ENCODE measurements at regions not wholly inside any gene's neighbourhood (a gene's known extent, or its start where the extent isn't known, plus 50 kb on each side); places are given as distances from the start of the nearest gene placed in this dataset.
A peak's percentile ranks its signal among the peaks of the same experiment; 100 is the strongest.

- ChIA-PET CTCF (interaction anchor here (0.5 to 0.7 kb wide), 2 partner anchors 44 to 265 kb away, joined by 4 to 5 read pairs; no protein-coding TSS in a partner anchor), POLR2A (ENCODE audit: low non-redundant PET) (no interaction called here)
- TF ChIP-seq CTCF (conservative IDR thresholded peaks at IDR 0.05; ENCODE audit: low read depth) = no peak
- H3K27ac ChIP-seq = no peak overlapping the region
- no peak for DNase-seq (ENCODE audit: low spot score)
These were observed 234.9 kb downstream of the BAMBI start for GRCh38 chr10:28912017-28912783.

GRCh38 chr10:28913436-28914237 is 236.3 kb downstream of the BAMBI start:
- ChIA-PET CTCF (no interaction called here), POLR2A (ENCODE audit: low non-redundant PET) (no interaction called here)
- no peak overlapping the region for H3K27ac ChIP-seq
- TF ChIP-seq CTCF (conservative IDR thresholded peaks at IDR 0.05; ENCODE audit: low read depth) = no peak
- peak; percentile 24 for DNase-seq (ENCODE audit: low spot score)

- ChIA-PET CTCF (no interaction called here), POLR2A (ENCODE audit: low non-redundant PET) (no interaction called here)
- DNase-seq (ENCODE audit: low spot score) = no peak
- H3K27ac ChIP-seq = no peak overlapping the region
- no peak for TF ChIP-seq CTCF (conservative IDR thresholded peaks at IDR 0.05; ENCODE audit: low read depth)
These were observed 237.4 kb downstream of the BAMBI start for GRCh38 chr10:28914701-28915100.

GRCh38 chr10:28915989-28916588 is 238.8 kb downstream of the BAMBI start:
- ChIA-PET POLR2A (ENCODE audit: low non-redundant PET) (no interaction called here), CTCF (interaction anchor here (0.6 kb wide), 2 partner anchors 45 to 389 kb away, joined by 3 read pairs; no protein-coding TSS in a partner anchor)
- DNase-seq (ENCODE audit: low spot score) = no peak
- TF ChIP-seq CTCF (conservative IDR thresholded peaks at IDR 0.05; ENCODE audit: low read depth) = no peak
- no peak overlapping the region for H3K27ac ChIP-seq

GRCh38 chr10:28920091-28920490 is 242.8 kb downstream of the BAMBI start:
- no peak overlapping the region for H3K27ac ChIP-seq
- TF ChIP-seq CTCF (conservative IDR thresholded peaks at IDR 0.05; ENCODE audit: low read depth) = no peak
- ChIA-PET CTCF (interaction anchor here (0.8 kb wide), 1 partner anchor 209 kb away, joined by 3 read pairs; no protein-coding TSS in a partner anchor), POLR2A (ENCODE audit: low non-redundant PET) (no interaction called here)
- no peak for DNase-seq (ENCODE audit: low spot score)

GRCh38 chr10:28922127-28922526 is 244.8 kb downstream of the BAMBI start:
- H3K27ac ChIP-seq = no peak overlapping the region
- no peak for DNase-seq (ENCODE audit: low spot score)
- ChIA-PET CTCF (no interaction called here), POLR2A (ENCODE audit: low non-redundant PET) (interaction anchor here (0.6 kb wide), 1 partner anchor 230 kb away, joined by 3 read pairs; no protein-coding TSS in a partner anchor)
- TF ChIP-seq CTCF (conservative IDR thresholded peaks at IDR 0.05; ENCODE audit: low read depth) = no peak
